DMS79 treated with DMSO at 0.1 percent for 48 hours (cell line): ENCODE measurements at regions not wholly inside any gene's neighbourhood (a gene's known extent, or its start where the extent isn't known, plus 50 kb on each side); places are given as distances from the start of the nearest gene placed in this dataset.
"Not testable (repeated sequence)": the region's sequence is repeated elsewhere in the genome, so short reads cannot be mapped to it uniquely, and the experiment has no call there.

Experiments
- DNase-seq: peaks from one replicate; lab custom pipeline; 2025; lab: John Stamatoyannopoulos, UW

DNA sequence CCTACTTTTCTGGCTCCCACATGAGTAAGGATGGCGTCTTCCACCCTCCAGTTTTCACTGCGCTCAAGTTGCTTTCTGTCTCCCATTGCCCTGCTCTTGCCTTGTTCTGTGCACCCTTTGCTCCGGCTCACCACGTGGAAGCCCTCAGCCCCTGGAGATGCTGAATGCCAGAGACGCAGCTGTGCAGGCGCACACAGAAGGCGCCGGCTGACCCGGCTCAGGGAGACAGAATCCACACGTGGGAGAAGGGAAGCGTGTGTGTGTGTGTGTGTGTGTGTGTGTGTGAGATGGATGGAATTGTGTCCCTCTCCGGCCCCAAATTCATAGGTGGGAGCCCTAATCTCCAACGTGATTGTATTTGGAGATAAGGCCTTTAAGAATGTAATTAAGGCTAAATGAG, 118.2 kb upstream of the ERRFI1 start:
- no peak for DNase-seq

DNA sequence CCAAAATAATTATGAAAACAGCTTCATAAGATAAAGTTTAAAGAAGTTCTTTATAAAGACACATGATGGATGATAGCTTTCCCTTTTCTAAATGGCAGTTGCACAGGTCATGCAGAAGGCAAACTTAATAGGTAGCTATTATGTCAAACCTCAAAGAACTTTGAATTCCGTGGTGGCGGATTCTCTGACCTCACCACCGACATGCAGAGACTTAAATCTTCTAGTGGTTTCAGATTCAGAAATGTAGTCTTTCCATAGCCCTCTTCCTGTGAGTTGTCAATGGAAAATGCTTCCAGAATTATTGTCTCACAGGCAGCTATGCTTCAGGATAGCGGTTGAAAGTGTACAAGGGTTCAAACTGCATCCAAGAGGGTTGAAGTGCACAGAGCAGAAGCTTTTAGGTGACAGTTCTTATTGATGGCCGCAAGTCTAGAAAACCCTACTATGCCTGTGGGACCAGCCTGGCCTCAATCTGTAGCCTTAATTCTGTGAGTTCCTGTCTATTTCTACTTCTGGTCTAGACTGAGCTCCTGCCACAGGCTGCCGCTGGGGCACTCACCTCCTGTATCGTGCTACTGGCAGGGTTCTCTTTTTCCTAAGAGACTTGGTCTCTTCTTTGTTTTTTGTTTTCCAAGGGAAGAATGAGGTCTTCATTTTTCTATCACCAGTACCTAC, 117.0 kb upstream of the ERRFI1 start:
- no peak for DNase-seq

DNA sequence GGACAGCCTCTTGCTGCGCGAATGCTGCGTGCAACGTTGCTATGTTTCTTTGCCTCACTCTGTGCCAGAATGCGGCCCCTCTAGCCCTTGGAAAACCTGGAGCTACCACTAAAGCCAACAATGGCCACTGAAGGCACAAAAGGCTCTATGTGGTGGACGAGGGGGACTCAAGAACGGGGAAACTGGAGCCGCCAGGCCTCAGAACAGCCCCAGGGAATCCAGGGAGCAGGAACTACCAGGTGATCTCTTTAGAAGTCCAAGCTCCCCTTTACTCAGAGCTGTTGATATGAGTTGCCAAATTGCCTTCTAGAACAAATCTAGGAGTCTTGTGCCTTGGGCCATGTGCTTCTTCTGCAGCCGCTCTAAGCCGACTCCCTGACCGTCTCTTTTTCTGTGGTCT, 113.8 kb upstream of the ERRFI1 start:
- DNase-seq: no peak

DNA sequence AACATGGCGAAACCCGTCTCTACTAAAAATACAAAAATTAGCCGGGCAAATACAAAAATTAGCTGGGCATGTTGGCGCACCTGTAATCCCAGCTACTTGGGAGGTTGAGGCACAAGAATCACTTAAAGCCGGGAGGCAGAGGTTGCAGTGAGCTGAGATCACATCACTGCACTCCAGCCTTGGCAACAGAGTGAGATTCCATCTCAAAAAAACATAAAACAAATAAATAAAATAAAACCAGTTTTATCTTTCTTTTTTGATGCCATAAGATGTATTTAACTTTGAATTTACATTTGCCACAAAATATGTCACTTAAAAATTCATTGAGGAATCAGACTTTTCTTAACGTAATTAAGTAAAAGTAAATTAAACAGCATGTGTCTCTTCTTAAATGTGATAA, 113.3 kb upstream of the ERRFI1 start:
- DNase-seq: no peak

DNA sequence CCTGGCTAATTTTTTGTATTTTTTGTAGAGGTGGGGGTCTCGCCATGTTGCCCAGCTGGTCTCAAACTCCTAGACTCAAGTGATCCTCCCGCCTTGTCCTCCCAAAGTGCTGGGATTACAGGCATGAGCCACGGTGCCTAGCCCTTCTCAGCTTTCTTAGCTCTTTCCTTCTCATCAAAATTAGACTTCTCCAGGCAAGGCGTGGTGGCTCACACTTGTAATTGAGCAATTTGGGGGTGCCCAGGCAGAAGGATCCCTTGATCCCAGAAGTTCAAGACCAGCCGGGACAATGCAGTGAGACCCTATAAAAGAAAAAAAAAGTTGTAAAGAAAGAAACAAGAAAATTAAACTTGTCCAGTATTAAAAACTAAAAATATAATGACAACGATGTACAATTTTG, 112.6 kb upstream of the ERRFI1 start:
- DNase-seq: no peak

DNA sequence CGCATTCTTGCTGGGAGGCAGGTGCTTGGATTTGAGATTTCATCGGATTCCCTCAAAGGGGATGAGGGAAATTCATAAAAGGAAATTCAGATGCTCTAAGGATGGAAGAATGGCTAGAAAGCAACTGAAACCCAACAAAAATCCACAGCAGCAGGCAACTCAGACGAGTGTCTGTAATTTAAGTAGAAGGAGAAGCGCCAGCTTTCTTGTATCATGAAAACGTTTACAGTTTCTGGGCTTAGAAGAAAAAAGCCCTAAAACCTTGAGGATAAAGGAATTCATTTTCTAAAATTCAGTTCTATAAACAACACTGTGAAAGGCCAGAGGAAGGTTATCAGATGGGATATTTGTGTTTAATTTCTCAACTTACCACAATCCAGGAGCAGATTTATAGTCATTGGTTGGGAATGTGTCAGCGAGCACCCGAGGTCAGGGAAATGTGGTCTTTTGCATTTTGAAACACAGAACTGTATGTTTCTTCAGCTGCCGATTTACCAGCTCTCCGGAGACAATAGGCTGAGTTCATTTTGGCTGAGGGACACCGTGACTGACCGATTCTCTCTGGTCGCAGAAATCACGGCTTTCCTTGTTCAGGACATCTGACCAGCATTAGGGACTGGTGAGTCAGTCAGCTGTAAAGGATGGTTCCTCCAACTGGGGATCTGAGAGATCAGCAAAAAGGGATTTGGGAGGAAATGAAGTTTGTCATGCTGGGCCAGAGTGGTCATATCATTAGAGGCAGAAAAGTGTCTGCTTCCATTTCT, 111.6 kb upstream of the ERRFI1 start:
- no peak for DNase-seq

GRCh38 chr1:8136766-8137165, 110.7 kb upstream of the ERRFI1 start:
- DNase-seq: no peak

DNA sequence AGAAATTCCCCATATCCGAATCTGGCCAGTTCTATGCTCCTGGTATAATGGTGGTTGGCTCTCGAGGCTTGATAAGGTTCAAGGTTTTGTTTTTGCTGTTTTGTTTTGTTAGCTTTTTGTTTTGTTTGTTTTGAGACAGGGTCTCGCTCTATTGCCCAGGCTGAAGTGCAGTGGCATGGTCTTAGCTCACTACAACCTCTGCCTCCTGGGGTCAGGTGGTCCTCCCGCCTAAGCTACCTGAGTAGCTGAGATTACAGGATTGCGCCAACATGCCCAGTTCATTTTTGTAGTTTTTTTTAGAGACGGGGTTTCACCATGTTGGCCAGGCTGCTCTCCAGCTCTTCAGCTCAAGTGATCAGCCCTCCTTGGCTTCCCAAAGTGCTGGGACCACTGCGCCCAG, 109.1 kb upstream of the ERRFI1 start:
- no peak for DNase-seq

DNA sequence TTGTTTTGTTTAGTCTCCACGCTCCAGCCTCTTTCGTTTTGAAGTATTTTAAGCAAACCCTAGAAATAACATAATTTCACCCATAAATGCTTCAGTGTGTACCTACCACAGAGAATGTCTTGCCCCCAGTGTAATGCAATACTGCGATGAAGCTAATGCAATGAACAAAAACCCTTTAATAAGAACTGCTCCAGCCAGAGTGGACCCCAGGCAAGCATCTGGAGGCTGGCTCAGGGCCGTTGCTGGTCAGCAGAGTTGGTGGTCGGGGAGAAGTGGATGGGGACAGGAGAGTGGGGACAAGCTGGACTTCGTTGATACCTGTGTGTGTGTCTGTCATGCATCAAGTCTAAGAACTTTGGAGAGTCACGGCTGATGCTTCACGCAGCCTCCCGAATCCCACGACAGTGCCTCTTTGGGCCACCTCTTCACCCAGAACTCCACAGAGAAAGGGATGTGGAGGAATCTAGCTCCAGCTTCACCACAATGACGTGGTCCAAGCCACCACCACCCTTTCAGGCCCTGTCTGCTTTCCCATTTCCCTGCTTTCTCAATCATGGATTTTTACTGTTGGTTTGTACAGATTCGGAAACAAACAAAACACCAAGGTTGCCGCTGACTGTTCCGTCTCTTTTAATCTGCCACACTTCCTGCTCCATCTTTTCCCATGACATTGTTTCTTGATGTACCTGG, 108.6 kb upstream of the ERRFI1 start:
- DNase-seq: no peak

DNA sequence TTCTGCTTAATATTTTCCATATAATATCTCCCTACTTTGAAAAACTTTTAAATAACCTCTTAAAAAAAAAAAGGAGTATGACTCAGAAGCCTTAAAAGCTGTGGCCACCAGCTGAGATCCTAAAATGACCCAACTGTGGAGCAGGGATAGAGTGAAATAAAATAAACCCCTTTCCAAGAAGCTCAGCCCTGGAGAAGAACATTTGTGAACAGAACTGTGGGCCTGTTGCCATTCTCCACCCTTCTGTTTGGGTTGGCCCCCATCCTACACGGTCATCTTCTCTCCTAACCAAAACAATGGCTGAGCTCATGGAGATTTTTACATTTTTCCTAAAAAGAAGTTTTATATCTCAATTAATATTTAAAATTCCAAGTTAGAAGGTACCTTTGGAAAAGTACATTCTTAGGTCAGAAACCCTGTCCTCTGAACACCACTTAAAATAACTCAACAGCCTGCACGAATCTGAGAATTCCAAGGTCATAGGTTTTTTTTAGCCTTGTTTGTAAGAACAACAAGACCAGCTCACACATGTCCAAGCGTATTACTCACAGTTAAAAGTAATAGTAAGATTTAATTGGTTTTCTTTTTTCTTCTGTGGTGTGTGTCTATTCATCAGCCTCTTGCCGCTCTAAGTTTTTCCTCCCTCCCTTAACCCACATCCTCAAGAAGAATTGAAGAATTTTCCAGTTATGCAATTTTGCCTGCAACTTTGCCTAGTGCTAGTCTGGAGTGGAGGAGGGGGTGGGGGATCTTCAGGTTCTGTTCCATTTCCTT, 107.7 kb upstream of the ERRFI1 start:
- DNase-seq: no peak

GRCh38 chr1:8133190-8133589, 107.1 kb upstream of the ERRFI1 start:
- DNase-seq: no peak

DNA sequence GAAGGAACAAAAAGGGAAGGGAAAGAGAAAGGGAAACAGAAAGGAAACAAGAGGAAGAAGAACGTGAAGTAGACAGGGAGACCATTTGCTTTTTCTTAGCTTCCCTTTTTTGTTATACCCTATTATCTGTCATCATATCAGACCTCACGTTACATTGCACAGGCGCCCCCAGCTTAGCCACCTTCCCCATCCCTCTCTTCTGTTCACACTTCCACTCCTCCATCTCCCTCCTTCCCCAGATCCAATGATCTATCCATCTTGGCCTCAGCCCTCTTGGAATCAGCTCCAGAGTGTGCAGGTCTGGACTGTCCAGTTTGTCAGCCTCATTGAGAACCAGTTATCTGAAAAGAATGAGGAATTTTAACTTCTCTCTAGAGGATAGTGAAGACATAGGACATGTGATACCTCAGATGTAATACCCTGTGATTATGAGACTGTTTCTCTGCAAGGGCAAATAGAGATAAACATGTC, 101.1 kb upstream of the ERRFI1 start:
- no peak for DNase-seq

GRCh38 chr1:8122477-8123407, 96.6 kb upstream of the ERRFI1 start:
- no peak for DNase-seq

DNA sequence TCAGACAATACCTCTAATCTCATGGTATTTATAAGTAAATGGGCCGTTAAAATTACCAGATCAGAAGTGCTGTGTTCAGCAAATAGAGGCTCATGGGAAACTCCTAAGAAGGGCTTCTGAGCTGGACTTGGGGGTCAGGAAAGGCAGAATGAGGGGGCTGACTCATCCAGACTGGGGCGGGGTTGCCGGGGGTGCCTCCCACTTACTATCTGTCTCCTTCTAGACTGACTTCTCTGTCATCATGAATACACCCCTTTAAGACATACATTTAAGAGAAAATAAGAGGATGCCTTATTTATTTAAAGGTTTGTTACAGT, 96.0 kb upstream of the ERRFI1 start:
- DNase-seq: no peak

DNA sequence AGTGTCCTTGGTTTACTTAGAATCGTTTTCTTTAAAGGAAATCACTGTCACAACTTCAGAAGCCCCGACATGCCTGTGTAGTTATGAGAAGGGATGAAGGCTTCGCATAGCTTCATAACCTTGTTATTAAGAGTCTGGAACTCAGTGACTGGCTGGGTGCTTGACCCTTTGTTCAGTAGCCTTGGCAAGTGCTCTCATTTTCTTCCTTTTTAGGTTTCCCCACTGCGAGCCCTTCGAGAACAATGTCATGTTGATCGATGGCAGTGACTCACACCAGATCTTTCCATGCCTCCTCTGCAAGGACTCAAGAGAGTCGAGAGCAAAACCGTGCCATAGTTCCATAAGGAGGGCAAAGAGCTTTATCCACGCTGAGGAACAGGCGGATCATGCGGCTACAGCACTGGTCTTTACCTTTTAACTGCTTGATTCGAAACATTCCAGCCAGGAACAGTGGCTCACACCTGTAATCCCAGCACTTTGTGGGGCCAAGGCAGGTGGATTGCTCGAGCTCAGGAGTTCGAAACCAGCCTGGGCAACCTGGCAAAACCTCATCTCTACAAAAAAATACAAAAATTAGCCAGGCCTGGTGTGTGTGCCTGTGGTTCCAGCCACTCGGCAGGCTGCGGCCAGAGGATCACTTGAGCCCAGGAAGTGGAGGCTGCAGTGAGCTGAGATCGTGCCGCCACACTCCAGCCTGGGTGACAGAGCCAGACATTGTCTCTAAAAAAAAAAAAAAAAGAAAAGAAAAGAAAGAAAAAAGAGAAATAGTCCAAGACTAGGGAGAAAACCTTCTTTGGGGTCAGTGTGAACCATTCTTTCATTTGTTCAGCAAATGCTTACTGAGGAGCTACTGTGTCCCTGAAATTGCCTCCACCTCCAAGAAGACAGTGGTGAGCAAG, 95.4 kb upstream of the ERRFI1 start:
- no peak for DNase-seq

GRCh38 chr1:8120693-8121260, 94.7 kb upstream of the ERRFI1 start:
- no peak for DNase-seq

GRCh38 chr1:8118736-8119135, 92.6 kb upstream of the ERRFI1 start:
- DNase-seq: not testable (repeated sequence)

DNA sequence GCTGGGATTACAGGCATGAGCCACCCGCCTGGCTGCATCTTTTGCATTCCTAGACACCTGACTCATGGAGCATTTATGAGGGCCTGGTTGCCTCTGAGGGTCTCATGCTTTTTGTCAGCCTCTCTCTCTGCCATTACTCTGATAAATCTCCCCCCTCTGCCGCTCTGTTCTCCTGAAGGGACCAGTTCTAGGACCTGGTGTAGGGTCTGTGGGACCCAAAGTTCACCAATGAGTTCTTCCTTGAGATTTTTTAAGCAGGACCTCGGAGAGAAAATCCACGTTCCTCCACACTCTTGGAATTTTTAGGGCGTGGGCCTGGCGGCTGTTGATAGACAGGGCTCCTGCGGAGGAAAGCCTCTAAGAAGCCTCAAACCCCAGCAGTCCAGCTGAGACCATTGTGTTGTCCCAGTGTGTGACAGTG, 91.9 kb upstream of the ERRFI1 start:
- DNase-seq: no peak

- DNase-seq: no peak
Observed at GRCh38 chr1:8116894-8117264, 90.8 kb upstream of the ERRFI1 start.

DNA sequence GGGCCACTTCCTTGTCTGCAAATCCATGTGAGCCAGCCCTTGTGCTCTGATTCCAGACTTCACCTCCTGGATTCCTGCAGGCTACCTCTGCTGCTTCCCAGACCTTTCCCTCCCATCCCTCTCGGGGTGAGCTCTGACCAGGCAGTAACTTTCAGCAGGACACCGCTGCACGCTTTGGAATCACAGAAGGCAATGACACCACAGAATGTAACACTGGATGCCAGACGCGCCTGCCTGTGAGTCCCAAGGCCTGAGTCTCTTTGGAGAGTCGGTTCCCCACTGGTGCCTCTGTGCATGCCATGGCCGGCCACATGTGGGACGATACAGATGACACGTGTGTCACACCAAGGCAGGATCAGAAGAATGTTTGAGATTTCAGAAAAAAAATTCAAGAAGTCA, 89.7 kb upstream of the ERRFI1 start:
- no peak for DNase-seq
